ENCODE measurements at regions not wholly inside any gene's neighbourhood (a gene's known extent, or its start where the extent isn't known, plus 50 kb on each side); places are given as distances from the start of the nearest gene placed in this dataset.

DNA sequence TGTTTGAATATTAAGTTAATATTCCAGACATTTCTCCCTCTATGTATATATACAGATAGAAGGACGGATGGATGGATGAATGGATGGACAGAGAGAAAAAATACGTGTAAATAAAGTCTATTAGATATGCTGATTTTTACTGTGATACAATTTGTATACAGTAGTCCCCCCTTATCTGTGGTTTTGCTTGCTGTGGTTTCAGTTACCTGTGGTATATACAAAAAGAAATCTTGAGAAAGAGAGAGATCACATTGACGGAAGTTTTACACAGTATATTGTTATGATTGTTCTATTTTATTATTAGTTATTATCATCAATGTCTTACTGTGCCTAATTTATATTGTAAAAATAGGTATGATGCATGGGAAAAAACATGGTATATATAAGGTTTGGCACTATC lies 290.2 kb downstream of the UTRN start:
- DNase-seq = no peak
- Histone ChIP-seq H3K4me1 (no peaks in the 10 kb centered on the region), H3K27me3 (no peaks in the 10 kb centered on the region), H3K4me3 (no peak overlapping the region), H3K27ac (no peak overlapping the region), H3K36me3 (peaks cover 0 to 28% (median 15%) of the 10 kb centered on the region in 4 donors), H3K9me3 (no peaks in the 10 kb centered on the region)
- no peak for ATAC-seq (ENCODE audit: low FRiP score in 2 of 2)
- 89 to 93% methylated on average over 3 of the region's 3 CpGs for WGBS, 2 donors
- TF ChIP-seq EP300 (IDR thresholded peaks at IDR 0.05) = no peak
- TF ChIP-seq CTCF (IDR thresholded peaks at IDR 0.05) = no peak
- TF ChIP-seq POLR2AphosphoS5 (IDR thresholded peaks at IDR 0.05) = no peak
- TF ChIP-seq POLR2A (IDR thresholded peaks at IDR 0.05) = no peak

GRCh38 chr6:144576871-144577270 lies 291.7 kb downstream of the UTRN start:
- Histone ChIP-seq H3K9me3 (no peaks in the 10 kb centered on the region), H3K4me1 (peaks cover 0 to 5% (median 0%) of the 10 kb centered on the region in 4 donors), H3K27me3 (no peaks in the 10 kb centered on the region), H3K27ac (no peak overlapping the region), H3K36me3 (peaks cover 0 to 21% (median 15%) of the 10 kb centered on the region in 4 donors), H3K4me3 (no peak overlapping the region)
- no peak for ATAC-seq (ENCODE audit: low FRiP score in 2 of 2)
- WGBS, 2 donors = 72 to 86% methylated on average over 6 of the region's 6 CpGs
- TF ChIP-seq POLR2A (IDR thresholded peaks at IDR 0.05) (no peak), EP300 (IDR thresholded peaks at IDR 0.05) (no peak), CTCF (IDR thresholded peaks at IDR 0.05) (no peak), POLR2AphosphoS5 (IDR thresholded peaks at IDR 0.05) (no peak)
- DNase-seq = no peak

- Histone ChIP-seq H3K27ac (no peak overlapping the region), H3K9me3 (no peaks in the 10 kb centered on the region), H3K36me3 (peaks cover 0 to 21% (median 13%) of the 10 kb centered on the region in 4 donors), H3K4me1 (peaks cover 10 to 21% (median 16%) of the 10 kb centered on the region in 4 donors), H3K27me3 (no peaks in the 10 kb centered on the region), H3K4me3 (no peak overlapping the region)
- ATAC-seq (ENCODE audit: low FRiP score in 2 of 2) (no peak), DNase-seq (no peak)
- WGBS, 2 donors = 93 to 97% methylated on average over 7 of the region's 7 CpGs
- TF ChIP-seq EP300 (IDR thresholded peaks at IDR 0.05) (no peak), POLR2A (IDR thresholded peaks at IDR 0.05) (no peak), POLR2AphosphoS5 (IDR thresholded peaks at IDR 0.05) (no peak), CTCF (IDR thresholded peaks at IDR 0.05) (no peak)
These were observed 293.5 kb downstream of the UTRN start for GRCh38 chr6:144578385-144579350.

DNA sequence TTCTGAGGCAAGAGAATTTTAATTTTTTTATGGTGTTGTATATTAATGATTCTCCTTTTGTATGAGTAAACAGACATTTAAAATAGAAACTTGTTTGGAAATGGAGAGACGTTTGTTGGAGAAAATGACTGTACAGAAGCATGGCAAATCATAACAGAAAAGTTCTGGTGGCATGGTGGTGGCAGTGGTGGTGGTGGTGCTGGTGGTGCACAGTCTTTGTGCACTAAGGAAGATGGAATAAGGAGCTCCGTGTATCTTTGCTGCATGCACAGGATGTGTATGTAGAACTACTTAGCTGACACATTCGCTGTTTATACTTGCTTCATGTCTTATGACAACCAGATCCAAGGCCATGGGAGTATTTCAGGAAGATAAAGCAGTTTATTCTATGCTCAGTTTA lies 294.9 kb downstream of the UTRN start:
- Histone ChIP-seq H3K9me3 (no peaks in the 10 kb centered on the region), H3K36me3 (peaks cover 0 to 21% (median 13%) of the 10 kb centered on the region in 4 donors), H3K27ac (no peak overlapping the region), H3K4me1 (peaks cover 10 to 23% (median 18%) of the 10 kb centered on the region in 4 donors), H3K27me3 (no peaks in the 10 kb centered on the region), H3K4me3 (no peak overlapping the region)
- no peak for ATAC-seq (ENCODE audit: low FRiP score in 2 of 2)
- DNase-seq = no peak
- WGBS, 2 donors = 47 to 73% methylated on average over 3 of the region's 3 CpGs
- TF ChIP-seq POLR2A (IDR thresholded peaks at IDR 0.05) = no peak
- TF ChIP-seq CTCF (IDR thresholded peaks at IDR 0.05) = no peak
- no peak for TF ChIP-seq EP300 (IDR thresholded peaks at IDR 0.05)
- TF ChIP-seq POLR2AphosphoS5 (IDR thresholded peaks at IDR 0.05) = no peak

Data from upper lobe of left lung (tissue), 6 donors.